Neural progenitor cell (in vitro differentiated cells): ENCODE measurements at regions not wholly inside any gene's neighbourhood (a gene's known extent, or its start where the extent isn't known, plus 50 kb on each side); places are given as distances from the start of the nearest gene placed in this dataset.

Experiments
- DNase-seq: peaks from one replicate; pipeline ENCODE4 v3.0.0-alpha.2; 2016; ENCODE audit warnings: low spot score
- H2AFZ ChIP-seq: fragments of 200-600 bp; sonication (generic); replicated peaks from 2 replicates; pipeline ENCODE4 v1.6.1; 2016; ENCODE audit warnings: antibody characterized with exemption
- H3F3A ChIP-seq: fragments of 200-600 bp; sonication (generic); 2 replicates; pipeline ENCODE4 v1.6.1; 2016; ENCODE audit warnings: antibody characterized with exemption, low read depth
- H3K27ac ChIP-seq: fragments of 200-600 bp; sonication (generic); 2 replicates; pipeline ENCODE4 v1.5.1; 2016; ENCODE audit warnings: mild to moderate bottlenecking
- H3K27me3 ChIP-seq: fragments of 200-600 bp; sonication (generic); 2 replicates; pipeline ENCODE4 v1.6.1; 2016; ENCODE audit warnings: mild to moderate bottlenecking, moderate library complexity
- H3K36me3 ChIP-seq: fragments of 200-600 bp; sonication (generic); 2 replicates; pipeline ENCODE4 v1.5.1; 2016
- H3K4me1 ChIP-seq: fragments of 200-600 bp; sonication (generic); 2 replicates; pipeline ENCODE4 v1.6.1; 2016; ENCODE audit warnings: mixed run types
- H3K4me2 ChIP-seq: fragments of 200-600 bp; sonication (generic); 2 replicates; pipeline ENCODE4 v1.6.1; 2016
- H3K4me3 ChIP-seq: fragments of 200-600 bp; sonication (generic); 2 replicates; pipeline ENCODE4 v1.5.1; 2016
- H3K79me2 ChIP-seq: fragments of 200-600 bp; sonication (generic); 2 replicates; pipeline ENCODE4 v1.6.1; 2016; ENCODE audit warnings: low read depth
- H3K9ac ChIP-seq: fragments of 200-600 bp; sonication (generic); 2 replicates; pipeline ENCODE4 v1.6.1; 2016
- H3K9me3 ChIP-seq: fragments of 200-600 bp; sonication (generic); 2 replicates; pipeline ENCODE4 v1.5.1; 2016; ENCODE audit warnings: low read depth
- H4K20me1 ChIP-seq: fragments of 200-600 bp; sonication (generic); 2 replicates; pipeline ENCODE4 v1.6.1; 2016; ENCODE audit warnings: low read depth
- H3K27ac Mint-ChIP-seq: 3 replicates; pipeline ENCODE4 v1.8.0; 2021; ENCODE audit warnings: mixed read lengths
- H3K27me3 Mint-ChIP-seq: 2 replicates; pipeline ENCODE4 v1.8.0; 2022; ENCODE audit warnings: low read depth, mild to moderate bottlenecking, inconsistent platforms, moderate library complexity, mixed read lengths; ENCODE audit not compliant: insufficient read depth
- H3K36me3 Mint-ChIP-seq: 3 replicates; pipeline ENCODE4 v1.8.0; 2021; ENCODE audit warnings: mixed read lengths
- H3K4me1 Mint-ChIP-seq: 3 replicates; pipeline ENCODE4 v1.8.0; 2021; ENCODE audit warnings: mixed read lengths
- H3K4me3 Mint-ChIP-seq: 3 replicates; pipeline ENCODE4 v1.8.0; 2021; ENCODE audit warnings: mild to moderate bottlenecking, moderate library complexity, mixed read lengths
- H3K9me3 Mint-ChIP-seq: 3 replicates; pipeline ENCODE4 v1.8.0; 2020; ENCODE audit warnings: mixed read lengths
- EZH2 ChIP-seq: fragments of 200-600 bp; sonication (generic); IDR thresholded peaks from 2 replicates; pipeline ENCODE4 v1.6.1; 2017; ENCODE audit warnings: antibody characterized with exemption, mild to moderate bottlenecking, moderate library complexity
- EZH2phosphoT487 ChIP-seq: fragments of 200-600 bp; sonication (generic); IDR thresholded peaks from 2 replicates; pipeline ENCODE4 v1.6.1; 2017; ENCODE audit warnings: antibody characterized with exemption
- TF ChIP-seq, protein P1 (sequence below): fragments of 200-600 bp; sonication (generic); IDR thresholded peaks from 2 replicates; pipeline ENCODE4 v1.5.1; 2017; ENCODE audit warnings: antibody characterized with exemption, mild to moderate bottlenecking

DNA sequence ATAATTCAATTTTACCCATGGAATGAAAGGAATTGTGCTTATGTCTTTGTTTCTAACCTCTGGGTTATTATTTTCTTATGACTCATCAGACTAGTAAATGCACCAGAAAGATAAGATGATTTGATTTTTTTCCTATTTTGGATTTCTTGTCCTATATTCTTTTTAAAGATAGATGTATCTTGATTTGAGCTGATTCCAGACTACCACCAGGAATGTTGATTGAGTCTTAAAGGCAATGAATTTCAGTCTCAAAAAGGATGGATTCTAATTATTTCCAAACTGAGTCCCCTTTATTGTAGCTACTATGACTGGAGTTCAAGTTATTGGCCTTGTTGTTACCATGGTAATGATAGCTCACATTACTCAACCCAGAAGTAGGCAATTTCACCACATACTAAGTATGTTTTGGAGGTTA lies 95.8 kb upstream of the RGS4 start:
- Histone ChIP-seq H2AFZ (no peak overlapping the region), H3K9ac (no peak overlapping the region), H3K79me2 (no peaks in the 10 kb centered on the region), H3K4me2 (no peak overlapping the region), H3K36me3 (no peaks in the 10 kb centered on the region), H3K9me3 (no peaks in the 10 kb centered on the region), H3K27me3 (no peaks in the 10 kb centered on the region), H3K4me1 (no peaks in the 10 kb centered on the region), H3K4me3 (no peak overlapping the region), H3K27ac (no peak overlapping the region), H3F3A (no peaks in the 10 kb centered on the region), H4K20me1 (no peaks in the 10 kb centered on the region)
- no peaks in the 10 kb centered on the region for H3K4me1 Mint-ChIP-seq
- no peak overlapping the region for H3K27ac Mint-ChIP-seq
- no peaks in the 10 kb centered on the region for H3K9me3 Mint-ChIP-seq
- DNase-seq = no peak
- H3K4me3 Mint-ChIP-seq = no peak overlapping the region
- no peaks in the 10 kb centered on the region for H3K27me3 Mint-ChIP-seq
- TF ChIP-seq, protein P1, sequence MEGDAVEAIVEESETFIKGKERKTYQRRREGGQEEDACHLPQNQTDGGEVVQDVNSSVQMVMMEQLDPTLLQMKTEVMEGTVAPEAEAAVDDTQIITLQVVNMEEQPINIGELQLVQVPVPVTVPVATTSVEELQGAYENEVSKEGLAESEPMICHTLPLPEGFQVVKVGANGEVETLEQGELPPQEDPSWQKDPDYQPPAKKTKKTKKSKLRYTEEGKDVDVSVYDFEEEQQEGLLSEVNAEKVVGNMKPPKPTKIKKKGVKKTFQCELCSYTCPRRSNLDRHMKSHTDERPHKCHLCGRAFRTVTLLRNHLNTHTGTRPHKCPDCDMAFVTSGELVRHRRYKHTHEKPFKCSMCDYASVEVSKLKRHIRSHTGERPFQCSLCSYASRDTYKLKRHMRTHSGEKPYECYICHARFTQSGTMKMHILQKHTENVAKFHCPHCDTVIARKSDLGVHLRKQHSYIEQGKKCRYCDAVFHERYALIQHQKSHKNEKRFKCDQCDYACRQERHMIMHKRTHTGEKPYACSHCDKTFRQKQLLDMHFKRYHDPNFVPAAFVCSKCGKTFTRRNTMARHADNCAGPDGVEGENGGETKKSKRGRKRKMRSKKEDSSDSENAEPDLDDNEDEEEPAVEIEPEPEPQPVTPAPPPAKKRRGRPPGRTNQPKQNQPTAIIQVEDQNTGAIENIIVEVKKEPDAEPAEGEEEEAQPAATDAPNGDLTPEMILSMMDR = no peak
- TF ChIP-seq EZH2phosphoT487 (no peak), EZH2 (no peak)
- H3K36me3 Mint-ChIP-seq = no peaks in the 10 kb centered on the region

DNA sequence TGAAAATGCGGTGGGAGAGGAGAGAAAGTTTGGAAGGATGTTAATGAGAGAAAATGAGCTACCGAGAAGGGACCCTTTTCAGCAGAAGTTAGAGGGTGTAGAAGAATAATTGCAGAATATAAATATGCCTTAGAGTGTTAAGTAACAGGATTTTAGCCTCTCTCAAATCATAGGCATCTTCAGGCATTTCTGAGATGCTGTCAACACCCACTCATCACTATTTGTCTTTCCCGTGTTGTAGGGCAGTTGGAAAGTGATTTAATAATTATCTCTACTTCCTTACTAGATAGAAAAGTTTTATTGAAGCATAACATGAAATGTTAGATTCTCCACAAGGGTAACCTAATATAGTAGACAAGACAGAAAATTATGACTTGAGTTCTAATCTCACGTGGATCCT lies 96.4 kb upstream of the RGS4 start:
- DNase-seq = no peak
- H3K79me2 ChIP-seq = no peaks in the 10 kb centered on the region
- TF ChIP-seq EZH2 = no peak
- TF ChIP-seq, protein P1 = no peak
- no peak overlapping the region for H3K4me3 ChIP-seq
- H3K27me3 ChIP-seq = no peaks in the 10 kb centered on the region
- H3K9ac ChIP-seq = no peak overlapping the region
- H3K4me2 ChIP-seq = no peak overlapping the region
- H3K27ac Mint-ChIP-seq = no peak overlapping the region
- H3K36me3 Mint-ChIP-seq = no peaks in the 10 kb centered on the region
- no peaks in the 10 kb centered on the region for H3K9me3 ChIP-seq
- no peaks in the 10 kb centered on the region for H4K20me1 ChIP-seq
- H2AFZ ChIP-seq = no peak overlapping the region
- H3K36me3 ChIP-seq = no peaks in the 10 kb centered on the region
- H3K4me3 Mint-ChIP-seq = no peak overlapping the region
- H3K27ac ChIP-seq = no peak overlapping the region
- H3K4me1 Mint-ChIP-seq = no peaks in the 10 kb centered on the region
- H3K9me3 Mint-ChIP-seq = no peaks in the 10 kb centered on the region
- H3K4me1 ChIP-seq = no peaks in the 10 kb centered on the region
- H3K27me3 Mint-ChIP-seq = no peaks in the 10 kb centered on the region
- H3F3A ChIP-seq = no peaks in the 10 kb centered on the region

DNA sequence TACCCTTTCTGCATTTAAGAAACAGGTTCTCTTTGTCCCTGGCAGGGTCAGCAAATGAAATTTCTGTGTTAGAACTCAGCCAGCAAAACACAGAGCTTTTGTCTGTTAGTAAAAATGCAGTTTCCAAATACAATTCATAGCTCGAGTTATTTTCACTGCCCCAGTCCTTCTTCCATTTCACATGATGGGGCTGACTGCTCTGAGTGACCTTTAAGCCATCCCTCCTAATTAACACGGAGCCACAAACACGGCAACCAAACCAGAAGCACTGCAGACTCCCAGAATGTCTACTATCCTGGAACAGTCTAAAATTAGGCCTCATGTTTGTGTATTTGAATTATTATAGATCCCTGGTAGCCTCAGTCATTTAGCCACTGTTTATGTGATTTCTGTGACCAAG lies 99.1 kb upstream of the RGS4 start:
- no peaks in the 10 kb centered on the region for H3K36me3 Mint-ChIP-seq

More for the DNA sequence above, 99.1 kb upstream of the RGS4 start:
- H3K27ac ChIP-seq = no peak overlapping the region
- no peaks in the 10 kb centered on the region for H3K4me1 ChIP-seq
- H3K9me3 ChIP-seq = no peaks in the 10 kb centered on the region
- Mint-ChIP-seq H3K27me3 (no peaks in the 10 kb centered on the region), H3K4me1 (no peaks in the 10 kb centered on the region), H3K9me3 (no peaks in the 10 kb centered on the region), H3K4me3 (no peak overlapping the region), H3K27ac (no peak overlapping the region)
- no peaks in the 10 kb centered on the region for H4K20me1 ChIP-seq
- no peaks in the 10 kb centered on the region for H3K79me2 ChIP-seq
- H3F3A ChIP-seq = no peaks in the 10 kb centered on the region
- DNase-seq = no peak
- no peaks in the 10 kb centered on the region for H3K27me3 ChIP-seq
- H3K9ac ChIP-seq = no peak overlapping the region
- H2AFZ ChIP-seq = no peak overlapping the region
- no peak for TF ChIP-seq EZH2
- TF ChIP-seq EZH2phosphoT487 = no peak
- TF ChIP-seq, protein P1 = no peak
- no peak overlapping the region for H3K4me2 ChIP-seq
- H3K36me3 ChIP-seq = no peaks in the 10 kb centered on the region
- H3K4me3 ChIP-seq = no peak overlapping the region
